ENCODE measurements at regions not wholly inside any gene's neighbourhood (a gene's known extent, or its start where the extent isn't known, plus 50 kb on each side); places are given as distances from the start of the nearest gene placed in this dataset.
"Not testable (repeated sequence)": the region's sequence is repeated elsewhere in the genome, so short reads cannot be mapped to it uniquely, and the experiment has no call there.

DNA sequence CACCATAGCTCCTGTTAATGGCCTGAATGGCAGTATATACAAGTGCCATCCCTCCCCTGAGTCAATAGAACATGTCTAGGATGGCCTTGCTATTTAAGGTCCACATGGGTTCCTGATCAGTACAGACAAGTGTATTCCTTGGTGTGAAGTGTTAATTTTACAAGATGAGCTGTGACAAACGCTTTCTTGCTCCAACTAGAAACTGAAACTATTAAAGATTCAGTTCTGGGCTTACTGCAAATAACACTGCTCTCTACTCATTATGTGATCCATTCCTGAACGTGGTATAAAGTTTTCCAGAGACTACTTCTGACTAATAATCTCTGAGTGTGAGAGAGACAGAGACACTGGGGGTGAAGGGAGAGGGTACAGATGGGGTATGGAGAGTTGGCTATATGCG, 198.0 kb upstream of the FBXL4 start:
- no peak for DNase-seq (ENCODE audit: missing footprints)
- intact Hi-C loops (cut with DNase I), result no loop called here
- ATAC-seq, result no peak

DNA sequence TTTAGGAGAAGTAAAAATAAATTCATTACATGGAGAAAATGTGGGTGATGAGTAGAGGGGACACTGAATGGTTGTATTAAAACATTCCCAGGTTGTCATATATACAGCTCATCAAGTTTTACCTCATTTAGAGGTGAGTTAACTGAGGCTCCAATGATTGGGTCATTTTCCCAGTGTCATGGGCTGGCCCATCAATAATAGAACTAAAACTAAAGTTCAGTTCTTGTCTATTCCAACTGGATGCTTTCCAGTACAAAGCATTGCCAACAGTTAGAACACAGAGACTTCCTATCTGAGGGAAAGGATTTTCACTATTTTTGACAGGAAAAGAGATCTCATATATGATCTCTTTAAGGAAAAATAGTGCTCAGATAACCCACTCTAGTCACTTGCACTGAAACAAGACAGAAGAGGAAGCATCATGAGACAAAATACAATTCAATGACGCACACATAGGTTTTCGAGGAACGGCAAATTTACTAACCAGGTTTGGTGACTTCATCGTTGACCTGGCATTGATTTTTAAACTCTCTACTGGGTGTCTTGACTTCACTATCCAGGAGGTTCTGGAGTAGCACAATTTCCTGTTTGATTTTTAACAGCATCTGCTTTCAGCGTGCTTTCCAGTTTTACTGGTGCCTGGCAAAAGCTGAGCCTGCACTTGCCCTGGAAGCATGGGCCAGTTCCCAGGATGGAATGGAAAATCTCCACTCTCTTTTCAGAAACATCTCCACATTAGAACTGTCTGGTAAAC, 195.5 kb upstream of the FBXL4 start:
- intact Hi-C loops (cut with DNase I), result no loop called here
- ATAC-seq, result no peak
- no peak for DNase-seq (ENCODE audit: missing footprints)

GRCh38 chr6:99141906-99142305, 194.2 kb upstream of the FBXL4 start:
- DNase-seq (ENCODE audit: missing footprints); intact Hi-C loops (cut with DNase I); ATAC-seq: not testable (repeated sequence)

DNA sequence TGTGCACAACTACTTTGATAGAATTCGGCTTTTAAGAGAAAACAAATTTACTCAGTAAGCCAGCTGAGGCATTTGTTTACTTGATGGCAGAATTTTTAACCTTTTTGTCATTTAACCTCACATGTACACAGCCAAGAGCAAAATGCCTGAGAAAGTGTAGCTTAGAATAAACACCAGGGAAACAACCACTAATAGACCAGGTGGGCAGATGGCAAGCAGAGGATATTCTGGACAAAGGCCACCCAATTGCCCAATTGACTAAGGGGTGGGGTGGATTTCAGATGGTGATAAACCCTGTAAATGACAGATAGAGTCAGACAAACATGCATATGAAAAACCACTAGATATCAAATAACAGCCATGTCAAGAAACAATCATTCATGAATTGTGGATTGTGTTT, 190.7 kb upstream of the FBXL4 start:
- DNase-seq (ENCODE audit: missing footprints), result no peak
- ATAC-seq, result no peak
- intact Hi-C loops (cut with DNase I), result no loop called here

DNA sequence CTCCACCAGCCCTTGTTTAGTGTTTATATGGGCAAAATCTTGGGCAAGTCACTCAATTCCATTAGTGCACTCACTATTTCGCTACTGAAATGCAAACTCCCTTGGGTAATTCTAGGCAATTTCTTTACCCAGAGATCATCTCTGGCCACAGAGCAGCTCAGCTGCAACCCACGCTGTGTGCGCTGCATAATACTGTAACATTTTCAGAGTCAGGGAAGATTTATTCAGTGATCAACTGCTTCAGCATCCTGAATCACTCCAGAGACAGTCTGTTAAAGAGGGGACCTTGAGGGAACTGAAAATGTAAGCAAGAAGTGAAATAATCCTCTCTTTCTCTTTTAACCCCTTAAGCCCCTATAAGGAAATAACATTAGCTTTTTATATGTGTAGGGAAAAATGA, 189.6 kb upstream of the FBXL4 start:
- ATAC-seq (no peak), DNase-seq (ENCODE audit: missing footprints) (no peak)
- intact Hi-C loops (cut with DNase I), result no loop called here

DNA sequence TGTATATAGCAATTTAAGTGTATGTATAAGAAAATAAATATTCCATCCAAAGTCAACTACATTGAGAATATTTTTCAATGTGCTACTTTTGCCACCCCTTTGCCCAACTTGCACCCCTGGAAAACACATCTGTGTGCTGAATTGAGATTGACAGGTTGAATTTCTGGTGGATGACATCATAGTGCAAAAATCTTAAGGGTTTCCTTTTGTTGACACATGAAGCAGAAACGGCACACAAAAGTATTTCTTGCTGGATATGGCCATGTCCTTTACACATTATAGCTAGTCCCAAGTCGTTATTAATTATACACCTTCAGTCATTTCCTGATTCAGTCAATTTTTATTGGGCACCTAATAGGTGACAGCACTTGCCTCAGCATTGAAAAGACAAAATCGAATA, 188.7 kb upstream of the FBXL4 start:
- no peak for DNase-seq (ENCODE audit: missing footprints)
- intact Hi-C loops (cut with DNase I), result no loop called here
- ATAC-seq, result no peak

- intact Hi-C loops (cut with DNase I), result no loop called here
- no peak for ATAC-seq
- no peak for DNase-seq (ENCODE audit: missing footprints)
Observed at GRCh38 chr6:99132026-99132635, 184.4 kb upstream of the FBXL4 start.

- intact Hi-C loops (cut with DNase I), result no loop called here
- no peak for ATAC-seq
- no peak for DNase-seq (ENCODE audit: missing footprints)
Observed at GRCh38 chr6:99130897-99131873, 183.4 kb upstream of the FBXL4 start.

DNA sequence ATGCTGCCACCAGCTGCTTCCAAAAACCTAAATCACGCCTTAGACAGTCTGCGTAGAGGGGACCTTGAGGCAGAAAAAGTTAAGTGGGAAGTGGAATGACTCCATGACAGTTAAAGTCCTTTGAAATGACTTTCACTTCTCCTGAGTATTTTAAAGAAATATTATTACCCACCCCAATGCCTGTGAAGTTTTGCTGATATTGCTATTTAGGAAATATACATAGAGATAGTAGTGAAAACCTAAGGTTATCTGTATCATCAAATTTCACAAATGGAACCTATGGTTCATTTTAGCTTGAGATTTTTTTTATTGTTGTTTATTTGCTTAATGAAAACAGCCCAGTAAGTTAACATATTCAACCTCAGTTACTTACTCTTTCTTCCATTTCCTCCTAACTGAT, 182.1 kb upstream of the FBXL4 start:
- intact Hi-C loops (cut with DNase I), result no loop called here
- DNase-seq (ENCODE audit: missing footprints) (no peak), ATAC-seq (no peak)

- DNase-seq (ENCODE audit: missing footprints) (no peak), ATAC-seq (no peak)
- intact Hi-C loops (cut with DNase I), result no loop called here
Observed at GRCh38 chr6:99121748-99122147, 174.0 kb upstream of the FBXL4 start.

DNA sequence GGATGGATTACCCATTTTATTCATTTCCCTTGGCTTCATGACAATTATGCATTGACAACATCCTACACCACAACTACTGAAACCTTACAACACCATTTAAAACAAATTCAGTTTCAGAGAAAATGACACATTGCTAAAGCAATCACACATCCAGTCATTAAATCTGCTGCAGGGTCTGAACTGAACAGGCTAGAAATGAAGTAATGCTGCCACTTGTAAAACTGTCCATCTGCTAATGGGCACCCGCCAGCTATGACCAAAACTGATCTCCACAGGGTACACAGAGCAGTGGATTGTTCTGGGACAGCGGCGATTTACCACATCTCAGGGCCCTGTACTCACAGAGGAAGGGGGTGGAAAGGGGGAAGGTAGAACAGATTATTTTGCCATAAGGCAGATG, 172.9 kb upstream of the FBXL4 start:
- DNase-seq (ENCODE audit: missing footprints), result no peak
- ATAC-seq, result no peak
- intact Hi-C loops (cut with DNase I), result no loop called here

- DNase-seq (ENCODE audit: missing footprints) (no peak), ATAC-seq (peak; percentile 34)
- intact Hi-C loops (cut with DNase I), result loop anchor here (10.0 kb wide), 1 partner anchor 275 kb away; no protein-coding TSS in a partner anchor
Observed at GRCh38 chr6:99119109-99120031, 171.6 kb upstream of the FBXL4 start.

- ATAC-seq, result no peak
- DNase-seq (ENCODE audit: missing footprints), result no peak
- intact Hi-C loops (cut with DNase I), result loop anchor here (10.0 kb wide), 1 partner anchor 270 kb away; no protein-coding TSS in a partner anchor
Observed at GRCh38 chr6:99114769-99115406, 167.1 kb upstream of the FBXL4 start.

DNA sequence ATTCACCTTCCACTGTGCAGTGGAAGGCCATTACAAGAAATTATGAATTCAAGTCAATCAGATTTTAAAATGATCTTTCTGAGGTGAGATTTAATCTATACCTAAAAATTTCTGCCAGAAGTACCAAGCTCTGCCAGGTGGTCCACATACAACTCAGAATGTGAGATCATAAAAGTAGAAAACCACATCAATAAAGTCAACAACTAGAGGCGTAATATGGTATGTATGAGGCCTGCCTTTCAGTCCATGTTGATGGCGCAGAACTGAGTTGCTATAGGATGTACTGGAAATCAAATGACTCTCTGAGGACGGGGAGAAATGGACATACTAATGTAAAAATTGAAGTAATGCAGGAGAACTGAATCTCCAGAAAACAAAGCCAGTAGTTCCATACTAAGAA, 163.8 kb upstream of the FBXL4 start:
- ATAC-seq, result no peak
- intact Hi-C loops (cut with DNase I), result loop anchor here (10.0 kb wide), 1 partner anchor 267 kb away; no protein-coding TSS in a partner anchor

DNA sequence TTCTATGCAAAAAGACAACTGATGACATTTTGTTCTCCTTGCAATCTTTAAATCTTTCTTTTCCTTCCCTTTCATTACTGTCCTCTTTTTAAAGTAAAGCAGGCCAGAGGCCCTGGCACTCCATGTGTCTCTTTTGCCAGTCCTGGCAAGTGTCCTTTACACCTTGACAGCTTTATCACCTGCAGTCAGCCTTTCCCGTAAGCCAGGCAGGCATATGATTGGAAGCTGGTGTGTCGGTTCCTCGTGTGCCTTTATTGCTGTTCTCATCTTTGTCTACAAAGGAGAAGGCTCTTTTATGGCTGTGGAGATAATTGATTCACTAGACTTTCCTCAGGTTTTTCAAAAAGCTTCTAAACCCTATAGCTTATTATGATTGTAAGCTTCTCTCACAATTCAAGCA, 162.3 kb upstream of the FBXL4 start:
- no peak for ATAC-seq
- no peak for DNase-seq (ENCODE audit: missing footprints)
- intact Hi-C loops (cut with DNase I), result loop anchor here (10.0 kb wide), 1 partner anchor 265 kb away; no protein-coding TSS in a partner anchor

More for the DNA sequence above, 163.8 kb upstream of the FBXL4 start:
- DNase-seq (ENCODE audit: missing footprints), result no peak

DNA sequence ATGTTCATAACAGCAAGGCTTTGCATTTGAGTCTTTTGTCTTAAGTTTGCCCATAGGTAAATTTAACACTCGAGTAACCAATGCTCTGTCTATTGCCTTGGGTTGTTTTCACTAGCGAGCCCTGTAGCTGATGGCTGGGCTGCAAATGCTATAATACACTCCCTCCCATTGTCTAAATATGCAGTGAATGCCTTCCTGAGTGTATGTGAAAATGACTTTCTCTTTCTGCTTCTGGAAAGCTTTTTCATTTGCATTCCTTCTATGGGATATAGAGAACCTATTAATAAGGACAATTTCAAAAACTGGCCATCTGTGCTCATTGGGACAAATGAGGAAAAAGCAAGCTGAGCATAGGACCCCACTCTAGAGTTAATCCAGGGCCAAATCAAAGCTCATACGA, 156.5 kb upstream of the FBXL4 start:
- no peak for DNase-seq (ENCODE audit: missing footprints)
- no peak for ATAC-seq
- intact Hi-C loops (cut with DNase I), result no loop called here

- intact Hi-C loops (cut with DNase I), result no loop called here
- ATAC-seq (no peak), DNase-seq (ENCODE audit: missing footprints) (no peak)
Observed at GRCh38 chr6:99099243-99099642, 151.5 kb upstream of the FBXL4 start.

DNA sequence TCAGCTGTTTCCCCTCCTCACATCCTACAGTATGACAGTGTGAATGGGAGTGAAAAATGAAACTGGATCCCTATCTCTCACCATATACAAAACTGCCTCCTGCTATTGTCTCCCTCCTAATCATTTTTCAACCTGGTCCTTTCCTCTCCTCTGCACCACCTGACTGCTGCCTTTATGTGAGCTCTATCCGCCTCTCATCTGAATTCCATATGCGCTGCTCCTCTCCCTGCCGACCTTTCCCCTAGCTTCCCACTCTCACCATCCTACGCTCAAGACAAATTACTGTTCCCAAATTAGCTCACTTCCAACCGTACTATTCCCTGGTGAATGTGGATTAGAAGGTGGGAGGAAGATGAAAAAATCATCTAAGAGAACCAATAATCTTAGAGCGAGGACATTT, 148.4 kb upstream of the FBXL4 start:
- ATAC-seq (no peak), DNase-seq (ENCODE audit: missing footprints) (no peak)
- intact Hi-C loops (cut with DNase I), result no loop called here

Data from Right ventricle myocardium inferior (tissue), 1 donor.